OCI-LY1 (cell line): ENCODE measurements at regions not wholly inside any gene's neighbourhood (a gene's known extent, or its start where the extent isn't known, plus 50 kb on each side); places are given as distances from the start of the nearest gene placed in this dataset.

ENCODE experiments used
- H2AFZ ChIP-seq: fragments of 200-600 bp; sonication (generic), shearing (Covaris generic); 2 replicates; pipeline ENCODE4 v1.6.0; 2014; ENCODE audit warnings: antibody characterized with exemption, mild to moderate bottlenecking, low read length
- H3F3A ChIP-seq: fragments of 200-600 bp; sonication (generic), shearing (Covaris generic); 2 replicates; pipeline ENCODE4 v1.6.0; 2014; ENCODE audit warnings: mild to moderate bottlenecking, antibody characterized with exemption, low read length, moderate library complexity; ENCODE audit not compliant: insufficient read depth
- H3K27ac ChIP-seq: fragments of 200-600 bp; sonication (generic); 2 replicates; pipeline ENCODE4 v1.5.1; 2014; ENCODE audit warnings: low read length, mixed run types, mild to moderate bottlenecking, low read depth; ENCODE audit not compliant: poor library complexity, severe bottlenecking
- H3K27me3 ChIP-seq: fragments of 200-600 bp; sonication (generic); 2 replicates; pipeline ENCODE4 v1.6.0; 2014; ENCODE audit warnings: antibody characterized with exemption, mild to moderate bottlenecking, low read length, moderate library complexity; ENCODE audit not compliant: insufficient read depth
- H3K36me3 ChIP-seq: fragments of 200-600 bp; sonication (generic); 2 replicates; pipeline ENCODE4 v1.6.1; 2014; ENCODE audit warnings: mild to moderate bottlenecking, antibody characterized with exemption, low read length, moderate library complexity, mixed read lengths; ENCODE audit not compliant: insufficient read depth
- H3K4me1 ChIP-seq: fragments of 200-600 bp; sonication (generic); 2 replicates; pipeline ENCODE4 v1.5.1; 2014; ENCODE audit warnings: mild to moderate bottlenecking, low read length, moderate library complexity; ENCODE audit not compliant: insufficient read depth, severe bottlenecking
- H3K4me2 ChIP-seq: fragments of 200-600 bp; sonication (generic), shearing (Covaris generic); 2 replicates; pipeline ENCODE4 v1.6.1; 2014; ENCODE audit warnings: low read length
- H3K4me3 ChIP-seq: fragments of 200-600 bp; sonication (generic); 2 replicates; pipeline ENCODE4 v1.5.1; 2014; ENCODE audit warnings: low read length, low read depth, mild to moderate bottlenecking, mixed read lengths; ENCODE audit not compliant: poor library complexity, severe bottlenecking
- H3K79me2 ChIP-seq: fragments of 200-600 bp; shearing (Covaris generic); 2 replicates; pipeline ENCODE4 v1.6.1; 2016; ENCODE audit warnings: mixed run types, low read length, mixed read lengths; ENCODE audit not compliant: insufficient read depth
- H3K9ac ChIP-seq: fragments of 200-600 bp; sonication (generic), shearing (Covaris generic); 2 replicates; pipeline ENCODE4 v1.6.1; 2014; ENCODE audit warnings: mild to moderate bottlenecking, low read length, mixed read lengths
- H3K9me2 ChIP-seq: fragments of 200-600 bp; sonication (generic), shearing (Covaris generic); 2 replicates; pipeline ENCODE4 v1.6.1; 2014; ENCODE audit warnings: low read depth, mild to moderate bottlenecking, low read length, mixed read lengths
- H3K9me3 ChIP-seq: fragments of 200-600 bp; shearing (Covaris generic); 2 replicates; pipeline ENCODE4 v1.6.1; 2014; ENCODE audit warnings: low read length, mixed read lengths
- H4K20me1 ChIP-seq: fragments of 200-600 bp; sonication (generic), shearing (Covaris generic); 2 replicates; pipeline ENCODE4 v1.6.0; 2016; ENCODE audit warnings: mild to moderate bottlenecking, low read length; ENCODE audit not compliant: insufficient read depth
- CTCF ChIP-seq: fragments of 200-600 bp; sonication (generic), shearing (Covaris generic); IDR thresholded peaks from 2 replicates; pipeline ENCODE4 v1.5.1; 2017; ENCODE audit warnings: mild to moderate bottlenecking, antibody characterized with exemption, low read length, moderate library complexity, mixed read lengths
- EZH2 ChIP-seq: fragments of 200-600 bp; sonication (generic), shearing (Covaris generic); IDR thresholded peaks from 2 replicates; pipeline ENCODE4 v1.8.0; 2017; ENCODE audit warnings: borderline replicate concordance, mixed run types, mild to moderate bottlenecking, antibody characterized with exemption, low read length, moderate library complexity, mixed read lengths

- no peak overlapping the region for H3K4me3 ChIP-seq
- TF ChIP-seq EZH2 (no peak), CTCF (no peak)
- no peaks in the 10 kb centered on the region for H3F3A ChIP-seq
- no peaks in the 10 kb centered on the region for H3K79me2 ChIP-seq
- no peaks in the 10 kb centered on the region for H3K27me3 ChIP-seq
- no peaks in the 10 kb centered on the region for H4K20me1 ChIP-seq
- no peaks in the 10 kb centered on the region for H3K9me3 ChIP-seq
- H3K27ac ChIP-seq, result no peak overlapping the region
- H2AFZ ChIP-seq, result no peak overlapping the region
- H3K9me2 ChIP-seq, result no peaks in the 10 kb centered on the region
- H3K36me3 ChIP-seq, result no peaks in the 10 kb centered on the region
- no peak overlapping the region for H3K4me2 ChIP-seq
- H3K4me1 ChIP-seq, result no peaks in the 10 kb centered on the region
- H3K9ac ChIP-seq, result no peak overlapping the region
Measured at GRCh38 chr12:25725470-25725869, 172.4 kb upstream of the LMNTD1 start.

GRCh38 chr12:25725931-25726330, 172.8 kb upstream of the LMNTD1 start:
- TF ChIP-seq CTCF, result no peak
- TF ChIP-seq EZH2, result no peak
- Histone ChIP-seq H3K9ac (no peak overlapping the region), H2AFZ (no peak overlapping the region), H4K20me1 (no peaks in the 10 kb centered on the region), H3K36me3 (no peaks in the 10 kb centered on the region), H3K4me1 (no peaks in the 10 kb centered on the region), H3K4me2 (no peak overlapping the region), H3K27ac (no peak overlapping the region), H3K4me3 (no peak overlapping the region), H3K9me3 (no peaks in the 10 kb centered on the region), H3K9me2 (no peaks in the 10 kb centered on the region), H3F3A (no peaks in the 10 kb centered on the region), H3K27me3 (no peaks in the 10 kb centered on the region), H3K79me2 (no peaks in the 10 kb centered on the region)

DNA sequence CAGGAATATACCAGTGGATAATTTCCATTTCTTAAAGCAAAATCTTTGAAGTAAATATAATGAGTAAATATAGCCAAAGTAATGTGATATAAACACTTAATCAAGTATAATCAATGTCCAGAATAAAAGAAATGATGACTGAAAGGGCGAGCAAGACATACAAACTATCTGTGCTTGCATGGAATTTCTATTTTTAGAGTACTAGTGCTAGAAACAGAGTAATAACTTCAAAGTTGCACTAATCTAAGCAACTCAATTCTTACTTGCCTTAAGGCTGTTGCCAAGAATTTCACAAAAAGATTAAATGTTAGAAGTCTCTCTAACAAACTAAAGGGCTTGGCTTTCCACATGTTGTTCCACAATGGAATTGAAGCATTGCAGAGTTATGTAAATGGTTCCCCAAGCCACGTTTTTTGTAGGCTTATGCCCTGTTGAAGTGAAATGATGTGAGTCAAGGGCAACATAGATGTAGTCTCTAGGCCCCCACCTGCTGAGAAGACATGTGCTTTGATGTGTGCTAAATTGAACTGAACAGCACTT, 175.0 kb upstream of the LMNTD1 start:
- Histone ChIP-seq H3K9ac (no peak overlapping the region), H2AFZ (no peak overlapping the region), H3K9me2 (no peaks in the 10 kb centered on the region), H4K20me1 (no peaks in the 10 kb centered on the region), H3K9me3 (no peaks in the 10 kb centered on the region), H3K36me3 (no peaks in the 10 kb centered on the region), H3K4me1 (no peaks in the 10 kb centered on the region), H3K79me2 (no peaks in the 10 kb centered on the region), H3K27ac (no peak overlapping the region), H3F3A (no peaks in the 10 kb centered on the region), H3K27me3 (no peaks in the 10 kb centered on the region), H3K4me2 (no peak overlapping the region), H3K4me3 (no peak overlapping the region)
- TF ChIP-seq EZH2 (no peak), CTCF (no peak)
